ENCODE measurements at regions not wholly inside any gene's neighbourhood (a gene's known extent, or its start where the extent isn't known, plus 50 kb on each side); places are given as distances from the start of the nearest gene placed in this dataset.

GRCh38 chr1:213397638-213398037, 346.6 kb downstream of the RPS6KC1 start:
- no peak for TF ChIP-seq EZH2 (IDR thresholded peaks at IDR 0.05; ENCODE audit: borderline replicate concordance, low read length)
- TF ChIP-seq CTCF (IDR thresholded peaks at IDR 0.05; ENCODE audit: low read length): no peak

Data from OCI-LY1 (cell line).